Hepatocyte (in vitro differentiated cells): ENCODE measurements at regions not wholly inside any gene's neighbourhood (a gene's known extent, or its start where the extent isn't known, plus 50 kb on each side); places are given as distances from the start of the nearest gene placed in this dataset.

Experiments used
- DNase-seq: peaks from one replicate; pipeline ENCODE4 v3.0.0-alpha.2; 2016; ENCODE audit warnings: low spot score
- H2AFZ ChIP-seq: fragments of 200-600 bp; sonication (generic); 2 replicates; pipeline ENCODE4 v1.6.0; 2016; ENCODE audit warnings: antibody characterized with exemption, mild to moderate bottlenecking
- H3K27ac ChIP-seq: fragments of 200-600 bp; sonication (generic); 2 replicates; pipeline ENCODE4 v1.5.1; 2016; ENCODE audit warnings: mild to moderate bottlenecking
- H3K27me3 ChIP-seq: fragments of 200-600 bp; sonication (generic); 2 replicates; pipeline ENCODE4 v1.6.1; 2016
- H3K36me3 ChIP-seq: fragments of 200-600 bp; sonication (generic); replicated peaks from 2 replicates; pipeline ENCODE4 v1.5.1; 2016; ENCODE audit warnings: low read depth; ENCODE audit not compliant: insufficient read depth
- H3K4me1 ChIP-seq: fragments of 200-600 bp; sonication (generic); 2 replicates; pipeline ENCODE4 v1.5.1; 2016; ENCODE audit warnings: mild to moderate bottlenecking, moderate library complexity; ENCODE audit not compliant: insufficient read depth
- H3K4me2 ChIP-seq: fragments of 200-600 bp; sonication (generic); 2 replicates; pipeline ENCODE4 v1.6.0; 2016
- H3K4me3 ChIP-seq: fragments of 200-600 bp; sonication (generic); 2 replicates; pipeline ENCODE4 v1.5.1; 2016; ENCODE audit warnings: mild to moderate bottlenecking
- H3K79me2 ChIP-seq: fragments of 200-600 bp; sonication (generic); 2 replicates; pipeline ENCODE4 v1.6.0; 2017; ENCODE audit warnings: mild to moderate bottlenecking
- H3K9me2 ChIP-seq: fragments of 200-600 bp; sonication (generic); replicated peaks from 2 replicates; pipeline ENCODE4 v1.6.0; 2017; ENCODE audit warnings: mild to moderate bottlenecking; ENCODE audit not compliant: insufficient read depth
- H3K9me3 ChIP-seq: fragments of 200-600 bp; sonication (generic); 2 replicates; pipeline ENCODE4 v1.5.1; 2016; ENCODE audit warnings: low read depth, mild to moderate bottlenecking
- H4K20me1 ChIP-seq: fragments of 200-600 bp; sonication (generic); 2 replicates; pipeline ENCODE4 v1.6.0; 2016; ENCODE audit warnings: mild to moderate bottlenecking; ENCODE audit not compliant: insufficient read depth, poor library complexity, severe bottlenecking
- CTCF ChIP-seq: fragments of 200-600 bp; sonication (generic); IDR thresholded peaks from 2 replicates; pipeline ENCODE4 v1.5.1; 2016; ENCODE audit warnings: antibody characterized with exemption, mild to moderate bottlenecking; ENCODE audit not compliant: poor library complexity
- EZH2 ChIP-seq: fragments of 200-600 bp; sonication (generic); IDR thresholded peaks from 2 replicates; pipeline ENCODE4 v1.6.1; 2016; ENCODE audit warnings: antibody characterized with exemption, mild to moderate bottlenecking, borderline replicate concordance
- EZH2phosphoT487 ChIP-seq: fragments of 200-600 bp; sonication (generic); IDR thresholded peaks from one replicate; pipeline ENCODE4 v1.6.1; 2018; ENCODE audit warnings: antibody characterized with exemption, mild to moderate bottlenecking, low read depth, moderate library complexity; ENCODE audit not compliant: unreplicated experiment, severe bottlenecking
- WGBS: methylation state at CpG from one replicate; pipeline ENCODE4 v1.1.6; 2016; ENCODE audit warnings: low lambda C conversion rate; ENCODE audit errors: missing lambda C conversion rate; 5-methylcytosine and 5-hydroxymethylcytosine counted together

- no peaks in the 10 kb centered on the region for H3K9me3 ChIP-seq
- no peak for DNase-seq
- 52% methylated on average over 2 of the region's 2 CpGs for WGBS
Observed at GRCh38 chr4:123284168-123284567, 112.4 kb upstream of the SPRY1 start.

GRCh38 chr4:123286903-123287466, 109.6 kb upstream of the SPRY1 start:
- Histone ChIP-seq H3K4me1 (no peaks in the 10 kb centered on the region), H3K9me3 (peaks cover 9% of the 10 kb centered on the region), H3K9me2 (no peaks in the 10 kb centered on the region), H3K27me3 (no peaks in the 10 kb centered on the region), H3K36me3 (no peaks in the 10 kb centered on the region), H3K27ac (no peak overlapping the region), H3K79me2 (no peaks in the 10 kb centered on the region), H3K4me2 (no peak overlapping the region), H2AFZ (no peak overlapping the region), H3K4me3 (no peak overlapping the region), H4K20me1 (no peaks in the 10 kb centered on the region)
- WGBS = 91% methylated on average over 2 of the region's 2 CpGs
- no peak for DNase-seq
- TF ChIP-seq EZH2phosphoT487 = no peak
- TF ChIP-seq CTCF = no peak
- TF ChIP-seq EZH2 = no peak

More at GRCh38 chr4:123284168-123284567, 112.4 kb upstream of the SPRY1 start:
- no peak overlapping the region for H2AFZ ChIP-seq
- TF ChIP-seq EZH2phosphoT487 (no peak), CTCF (no peak), EZH2 (no peak)
- H3K79me2 ChIP-seq = no peaks in the 10 kb centered on the region
- H3K27me3 ChIP-seq = no peaks in the 10 kb centered on the region
- no peak overlapping the region for H3K27ac ChIP-seq
- no peaks in the 10 kb centered on the region for H4K20me1 ChIP-seq
- H3K4me1 ChIP-seq = no peaks in the 10 kb centered on the region
- H3K36me3 ChIP-seq = no peaks in the 10 kb centered on the region
- H3K9me2 ChIP-seq = no peaks in the 10 kb centered on the region
- no peak overlapping the region for H3K4me3 ChIP-seq
- no peak overlapping the region for H3K4me2 ChIP-seq

- Histone ChIP-seq H3K9me3 (peaks cover 9% of the 10 kb centered on the region), H2AFZ (no peak overlapping the region), H3K4me1 (no peaks in the 10 kb centered on the region), H3K4me2 (no peak overlapping the region), H3K27ac (no peak overlapping the region), H4K20me1 (no peaks in the 10 kb centered on the region), H3K4me3 (no peak overlapping the region), H3K9me2 (no peaks in the 10 kb centered on the region), H3K79me2 (no peaks in the 10 kb centered on the region), H3K36me3 (no peaks in the 10 kb centered on the region), H3K27me3 (no peaks in the 10 kb centered on the region)
- no peak for DNase-seq
- WGBS = 91% methylated on average over 3 of the region's 3 CpGs
- TF ChIP-seq EZH2 (no peak), EZH2phosphoT487 (no peak), CTCF (no peak)
Observed at GRCh38 chr4:123288309-123289025, 108.1 kb upstream of the SPRY1 start.

- no peaks in the 10 kb centered on the region for H3K27me3 ChIP-seq
- TF ChIP-seq EZH2 (no peak), EZH2phosphoT487 (no peak)
- no peak overlapping the region for H2AFZ ChIP-seq
Observed at GRCh38 chr4:123291329-123291728, 105.3 kb upstream of the SPRY1 start.

More at GRCh38 chr4:123291329-123291728, 105.3 kb upstream of the SPRY1 start:
- Histone ChIP-seq H3K4me2 (no peak overlapping the region), H3K36me3 (no peaks in the 10 kb centered on the region), H3K9me2 (no peaks in the 10 kb centered on the region), H3K4me3 (no peak overlapping the region), H3K9me3 (peaks cover 9% of the 10 kb centered on the region), H3K27ac (no peak overlapping the region), H3K79me2 (no peaks in the 10 kb centered on the region), H4K20me1 (no peaks in the 10 kb centered on the region), H3K4me1 (no peaks in the 10 kb centered on the region)
- no peak for DNase-seq
